OCI-LY3 (cell line): ENCODE measurements at regions not wholly inside any gene's neighbourhood (a gene's known extent, or its start where the extent isn't known, plus 50 kb on each side); places are given as distances from the start of the nearest gene placed in this dataset.

Experiments
- H2AFZ ChIP-seq: fragments of 200-600, 300-600 bp; shearing (Covaris generic); 2 replicates; pipeline ENCODE4 v1.6.0; 2014; ENCODE audit warnings: antibody characterized with exemption, low read depth, low read length
- H3K27ac ChIP-seq: fragments of 200-600, 300-600 bp; sonication (generic); 2 replicates; pipeline ENCODE4 v1.5.1; 2014; ENCODE audit warnings: mild to moderate bottlenecking, low read length, moderate library complexity, mixed read lengths
- H3K27me3 ChIP-seq: fragments of 200-600, 300-600 bp; sonication (generic); 2 replicates; pipeline ENCODE4 v1.6.1; 2014; ENCODE audit warnings: low read depth, low read length, mixed read lengths
- H3K36me3 ChIP-seq: fragments of 200-600, 300-600 bp; sonication (generic); replicated peaks from 2 replicates; pipeline ENCODE3; 2014; ENCODE audit warnings: low read depth, low read length, mixed read lengths
- H3K4me1 ChIP-seq: fragments of 300-600, 200-600 bp; sonication (generic); 2 replicates; pipeline ENCODE4 v1.6.1; 2014; ENCODE audit warnings: low read length, mixed read lengths
- H3K4me2 ChIP-seq: fragments of 200-600, 300-600 bp; sonication (generic); 2 replicates; pipeline ENCODE4 v1.6.1; 2014; ENCODE audit warnings: low read length, mixed read lengths
- H3K4me3 ChIP-seq: fragments of 300-600, 200-600 bp; sonication (generic); 2 replicates; pipeline ENCODE4 v1.5.1; 2014; ENCODE audit warnings: antibody characterized with exemption, mild to moderate bottlenecking, low read length, moderate library complexity
- H3K79me2 ChIP-seq: fragments of 300-600, 200-600 bp; shearing (Covaris generic); 2 replicates; pipeline ENCODE4 v1.6.1; 2014; ENCODE audit warnings: mild to moderate bottlenecking, low read length, mixed read lengths
- H3K9ac ChIP-seq: fragments of 300-600, 200-600 bp; shearing (Covaris generic); 2 replicates; pipeline ENCODE4 v1.6.0; 2014; ENCODE audit warnings: mild to moderate bottlenecking, low read length, moderate library complexity
- H3K9me3 ChIP-seq: fragments of 200-600, 300-600 bp; shearing (Covaris generic); 2 replicates; pipeline ENCODE4 v1.6.1; 2014; ENCODE audit warnings: low read length, mixed read lengths; ENCODE audit not compliant: insufficient read depth
- H4K20me1 ChIP-seq: fragments of 200-600, 300-600 bp; sonication (generic); 2 replicates; pipeline ENCODE4 v1.6.1; 2016; ENCODE audit warnings: low read length, mixed read lengths; ENCODE audit not compliant: insufficient read depth
- EZH2phosphoT487 ChIP-seq: fragments of 200-600 bp; shearing (Covaris generic); IDR thresholded peaks from 2 replicates; pipeline ENCODE4 v1.6.1; 2018; ENCODE audit warnings: antibody characterized with exemption, mixed run types, low read depth
- TF ChIP-seq, protein P1 (sequence below): fragments of 200-600, 300-600 bp; sonication (generic); IDR thresholded peaks from 2 replicates; pipeline ENCODE4 v1.5.1; 2014; ENCODE audit warnings: antibody characterized with exemption, low read length, low read depth

DNA sequence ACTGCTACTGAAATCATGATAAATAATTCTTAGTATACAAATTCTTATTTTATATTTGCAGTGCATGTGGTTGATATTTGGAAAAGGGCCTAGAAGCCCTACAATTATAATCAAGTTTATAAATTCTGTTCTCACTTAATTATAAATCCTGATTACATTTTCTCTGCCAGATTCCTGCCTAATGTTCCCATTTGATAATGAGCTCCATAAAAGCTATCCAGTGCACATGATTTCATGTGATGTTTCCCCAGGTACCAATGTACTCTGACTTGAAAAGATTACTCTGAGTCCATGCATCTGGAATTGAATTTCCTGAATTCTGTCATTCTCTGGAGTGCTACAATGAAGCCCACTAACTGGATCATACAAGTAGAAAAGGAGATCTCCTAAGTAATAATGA is 292.2 kb downstream of the FRK start:
- Histone ChIP-seq H3K9me3 (no peaks in the 10 kb centered on the region), H3K79me2 (no peaks in the 10 kb centered on the region), H3K4me1 (no peaks in the 10 kb centered on the region), H3K9ac (no peak overlapping the region), H4K20me1 (no peaks in the 10 kb centered on the region), H3K27ac (no peak overlapping the region), H3K36me3 (no peaks in the 10 kb centered on the region), H3K27me3 (no peaks in the 10 kb centered on the region), H3K4me2 (no peak overlapping the region), H3K4me3 (no peak overlapping the region), H2AFZ (no peak overlapping the region)
- TF ChIP-seq, protein P1, sequence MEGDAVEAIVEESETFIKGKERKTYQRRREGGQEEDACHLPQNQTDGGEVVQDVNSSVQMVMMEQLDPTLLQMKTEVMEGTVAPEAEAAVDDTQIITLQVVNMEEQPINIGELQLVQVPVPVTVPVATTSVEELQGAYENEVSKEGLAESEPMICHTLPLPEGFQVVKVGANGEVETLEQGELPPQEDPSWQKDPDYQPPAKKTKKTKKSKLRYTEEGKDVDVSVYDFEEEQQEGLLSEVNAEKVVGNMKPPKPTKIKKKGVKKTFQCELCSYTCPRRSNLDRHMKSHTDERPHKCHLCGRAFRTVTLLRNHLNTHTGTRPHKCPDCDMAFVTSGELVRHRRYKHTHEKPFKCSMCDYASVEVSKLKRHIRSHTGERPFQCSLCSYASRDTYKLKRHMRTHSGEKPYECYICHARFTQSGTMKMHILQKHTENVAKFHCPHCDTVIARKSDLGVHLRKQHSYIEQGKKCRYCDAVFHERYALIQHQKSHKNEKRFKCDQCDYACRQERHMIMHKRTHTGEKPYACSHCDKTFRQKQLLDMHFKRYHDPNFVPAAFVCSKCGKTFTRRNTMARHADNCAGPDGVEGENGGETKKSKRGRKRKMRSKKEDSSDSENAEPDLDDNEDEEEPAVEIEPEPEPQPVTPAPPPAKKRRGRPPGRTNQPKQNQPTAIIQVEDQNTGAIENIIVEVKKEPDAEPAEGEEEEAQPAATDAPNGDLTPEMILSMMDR, result no peak
- no peak for TF ChIP-seq EZH2phosphoT487

DNA sequence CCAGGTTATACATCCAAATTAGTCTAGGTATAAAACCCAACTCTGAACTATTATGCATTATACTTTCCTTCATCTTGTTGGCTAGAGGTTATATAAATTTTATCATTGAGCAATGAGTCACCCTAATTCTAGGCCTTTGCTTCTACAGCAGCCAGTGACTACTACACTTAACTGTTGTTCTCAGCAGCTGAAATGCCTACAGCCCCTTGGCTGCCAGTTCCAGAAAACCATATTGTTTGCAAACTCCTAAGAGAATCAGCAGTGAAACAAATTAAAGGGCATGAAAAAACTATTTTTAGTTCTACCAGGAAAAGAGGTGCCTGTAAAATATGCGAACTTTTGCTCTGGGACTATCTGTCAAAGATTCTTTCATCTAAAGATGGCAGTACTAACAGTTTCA is 292.8 kb downstream of the FRK start:
- Histone ChIP-seq H3K9me3 (no peaks in the 10 kb centered on the region), H3K9ac (no peak overlapping the region), H3K4me2 (no peak overlapping the region), H3K27me3 (no peaks in the 10 kb centered on the region), H3K79me2 (no peaks in the 10 kb centered on the region), H4K20me1 (no peaks in the 10 kb centered on the region), H2AFZ (no peak overlapping the region), H3K4me1 (no peaks in the 10 kb centered on the region), H3K27ac (no peak overlapping the region), H3K4me3 (no peak overlapping the region), H3K36me3 (no peaks in the 10 kb centered on the region)
- TF ChIP-seq, protein P1, result no peak
- TF ChIP-seq EZH2phosphoT487, result no peak

DNA sequence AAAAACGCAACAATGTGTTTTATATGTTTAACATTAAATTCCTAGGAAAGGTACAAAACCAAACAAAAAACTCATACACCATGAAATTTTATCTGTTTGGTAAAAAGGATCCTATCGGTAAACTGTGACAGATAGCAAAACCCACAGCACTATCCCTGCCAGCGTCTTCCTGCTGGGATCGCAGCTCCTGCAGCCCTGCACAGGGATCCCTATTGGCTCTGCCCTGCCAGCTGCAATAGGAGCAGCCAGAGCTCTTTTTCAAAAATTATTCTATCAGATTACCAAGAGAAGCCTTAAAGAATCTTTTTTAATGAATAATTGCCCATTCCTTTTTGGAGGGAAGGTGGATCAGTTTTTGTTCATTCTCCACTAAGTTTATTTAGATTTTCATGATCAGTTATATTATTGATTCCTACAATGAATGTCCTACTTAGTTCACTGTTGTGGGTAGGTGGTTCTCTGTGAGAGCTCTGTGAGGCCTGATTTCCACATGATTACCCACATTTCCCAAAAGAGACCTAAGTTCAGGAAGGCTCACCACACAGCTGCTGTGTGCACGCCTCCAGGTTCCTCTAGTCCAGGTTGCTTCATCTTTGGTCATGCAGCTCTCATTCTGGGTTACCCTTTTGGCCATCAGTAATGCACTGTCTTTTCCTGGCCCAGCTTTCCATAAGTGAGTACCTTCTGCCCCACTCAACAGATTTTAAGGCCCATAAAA is 293.8 kb downstream of the FRK start:
- H3K4me3 ChIP-seq, result no peak overlapping the region
- no peaks in the 10 kb centered on the region for H3K4me1 ChIP-seq
- H2AFZ ChIP-seq, result no peak overlapping the region
- H3K9me3 ChIP-seq, result no peaks in the 10 kb centered on the region
- no peaks in the 10 kb centered on the region for H3K27me3 ChIP-seq
- H3K79me2 ChIP-seq, result no peaks in the 10 kb centered on the region
- TF ChIP-seq EZH2phosphoT487, result no peak
- TF ChIP-seq, protein P1, result no peak
- no peak overlapping the region for H3K9ac ChIP-seq
- H3K4me2 ChIP-seq, result no peak overlapping the region
- H4K20me1 ChIP-seq, result no peaks in the 10 kb centered on the region
- H3K36me3 ChIP-seq, result no peaks in the 10 kb centered on the region
- H3K27ac ChIP-seq, result no peak overlapping the region

DNA sequence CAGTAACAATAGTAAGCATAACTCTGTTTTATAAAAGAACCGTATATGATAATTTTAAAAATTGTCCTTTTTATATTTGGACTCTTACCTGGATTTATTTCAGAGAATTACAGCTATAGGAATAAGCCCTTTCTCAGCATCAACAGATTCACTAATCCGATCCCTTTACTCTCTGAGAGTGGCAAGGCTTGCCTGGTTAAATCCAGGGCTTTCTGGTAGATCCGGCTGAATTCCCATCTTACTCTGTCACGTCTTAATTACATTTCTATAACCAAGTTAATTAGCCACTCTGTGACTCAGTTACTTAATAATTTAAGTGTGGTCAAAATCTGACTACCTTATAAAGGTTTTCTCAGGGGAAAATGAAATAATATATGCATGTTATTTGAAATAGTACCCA is 294.7 kb downstream of the FRK start:
- no peaks in the 10 kb centered on the region for H3K36me3 ChIP-seq
- no peaks in the 10 kb centered on the region for H3K27me3 ChIP-seq
- TF ChIP-seq, protein P1, result no peak
- no peak for TF ChIP-seq EZH2phosphoT487
- no peak overlapping the region for H3K4me2 ChIP-seq
- H4K20me1 ChIP-seq, result no peaks in the 10 kb centered on the region
- H3K9me3 ChIP-seq, result no peaks in the 10 kb centered on the region
- no peak overlapping the region for H3K27ac ChIP-seq
- no peak overlapping the region for H3K9ac ChIP-seq
- no peaks in the 10 kb centered on the region for H3K4me1 ChIP-seq
- H3K4me3 ChIP-seq, result no peak overlapping the region
- H3K79me2 ChIP-seq, result no peaks in the 10 kb centered on the region
- no peak overlapping the region for H2AFZ ChIP-seq
